ENCODE measurements at regions not wholly inside any gene's neighbourhood (a gene's known extent, or its start where the extent isn't known, plus 50 kb on each side); places are given as distances from the start of the nearest gene placed in this dataset.

DNA sequence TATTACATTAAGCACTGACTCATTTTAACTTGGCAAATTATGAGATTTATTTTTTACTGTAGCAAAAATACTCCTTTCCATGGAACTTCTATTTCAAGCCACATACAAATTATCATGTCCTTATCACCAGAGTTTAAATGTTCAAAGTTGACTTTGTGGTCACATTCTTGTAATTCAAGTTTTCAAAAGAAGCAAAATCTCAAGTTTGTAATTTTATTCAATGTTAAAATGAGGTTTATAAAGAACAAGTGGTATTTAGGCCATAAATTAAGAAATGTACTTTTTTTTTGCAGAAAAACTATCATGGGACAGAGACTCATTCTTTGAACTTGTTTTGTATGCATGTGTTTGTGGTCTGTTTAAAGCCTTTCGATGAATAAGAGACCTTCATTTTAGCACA, 811.5 kb downstream of the TENT5A start:
- Histone ChIP-seq H3K9me3 (ENCODE audit: low read length) (no peaks in the 10 kb centered on the region), H3K79me2 (ENCODE audit: insufficient read depth, low read length) (no peaks in the 10 kb centered on the region), H3K27ac (ENCODE audit: low read depth, low read length, poor library complexity, severe bottlenecking) (no peak overlapping the region), H3K36me3 (ENCODE audit: insufficient read depth, low read length) (no peaks in the 10 kb centered on the region), H3F3A (ENCODE audit: insufficient read depth, low read length) (no peaks in the 10 kb centered on the region), H3K4me3 (ENCODE audit: low read depth, low read length, poor library complexity, severe bottlenecking) (no peak overlapping the region), H3K9ac (ENCODE audit: low read length) (no peak overlapping the region), H2AFZ (ENCODE audit: low read length) (no peak overlapping the region), H4K20me1 (ENCODE audit: insufficient read depth, low read length) (no peaks in the 10 kb centered on the region), H3K27me3 (ENCODE audit: insufficient read depth, low read length) (no peaks in the 10 kb centered on the region), H3K4me2 (ENCODE audit: low read length) (no peak overlapping the region), H3K4me1 (ENCODE audit: insufficient read depth, low read length, severe bottlenecking) (no peaks in the 10 kb centered on the region), H3K9me2 (ENCODE audit: low read depth, low read length) (no peaks in the 10 kb centered on the region)
- TF ChIP-seq EZH2 (IDR thresholded peaks at IDR 0.05; ENCODE audit: borderline replicate concordance, low read length): no peak
- TF ChIP-seq, protein P1, sequence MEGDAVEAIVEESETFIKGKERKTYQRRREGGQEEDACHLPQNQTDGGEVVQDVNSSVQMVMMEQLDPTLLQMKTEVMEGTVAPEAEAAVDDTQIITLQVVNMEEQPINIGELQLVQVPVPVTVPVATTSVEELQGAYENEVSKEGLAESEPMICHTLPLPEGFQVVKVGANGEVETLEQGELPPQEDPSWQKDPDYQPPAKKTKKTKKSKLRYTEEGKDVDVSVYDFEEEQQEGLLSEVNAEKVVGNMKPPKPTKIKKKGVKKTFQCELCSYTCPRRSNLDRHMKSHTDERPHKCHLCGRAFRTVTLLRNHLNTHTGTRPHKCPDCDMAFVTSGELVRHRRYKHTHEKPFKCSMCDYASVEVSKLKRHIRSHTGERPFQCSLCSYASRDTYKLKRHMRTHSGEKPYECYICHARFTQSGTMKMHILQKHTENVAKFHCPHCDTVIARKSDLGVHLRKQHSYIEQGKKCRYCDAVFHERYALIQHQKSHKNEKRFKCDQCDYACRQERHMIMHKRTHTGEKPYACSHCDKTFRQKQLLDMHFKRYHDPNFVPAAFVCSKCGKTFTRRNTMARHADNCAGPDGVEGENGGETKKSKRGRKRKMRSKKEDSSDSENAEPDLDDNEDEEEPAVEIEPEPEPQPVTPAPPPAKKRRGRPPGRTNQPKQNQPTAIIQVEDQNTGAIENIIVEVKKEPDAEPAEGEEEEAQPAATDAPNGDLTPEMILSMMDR (IDR thresholded peaks at IDR 0.05; ENCODE audit: low read length): no peak

GRCh38 chr6:80940571-80940970, 811.9 kb downstream of the TENT5A start:
- no peaks in the 10 kb centered on the region for H3K27me3 ChIP-seq (ENCODE audit: insufficient read depth, low read length)
- H2AFZ ChIP-seq (ENCODE audit: low read length): no peak overlapping the region
- H3K9me3 ChIP-seq (ENCODE audit: low read length): no peaks in the 10 kb centered on the region

GRCh38 chr6:80939898-80940297, 812.6 kb downstream of the TENT5A start:
- no peaks in the 10 kb centered on the region for H3K9me2 ChIP-seq (ENCODE audit: low read depth, low read length)
- no peak overlapping the region for H3K27ac ChIP-seq (ENCODE audit: low read depth, low read length, poor library complexity, severe bottlenecking)
- H3K36me3 ChIP-seq (ENCODE audit: insufficient read depth, low read length): no peaks in the 10 kb centered on the region
- TF ChIP-seq, protein P1 (IDR thresholded peaks at IDR 0.05; ENCODE audit: low read length): no peak
- TF ChIP-seq EZH2 (IDR thresholded peaks at IDR 0.05; ENCODE audit: borderline replicate concordance, low read length): no peak
- no peak overlapping the region for H3K9ac ChIP-seq (ENCODE audit: low read length)
- no peaks in the 10 kb centered on the region for H3K79me2 ChIP-seq (ENCODE audit: insufficient read depth, low read length)
- H3F3A ChIP-seq (ENCODE audit: insufficient read depth, low read length): no peaks in the 10 kb centered on the region
- no peaks in the 10 kb centered on the region for H3K27me3 ChIP-seq (ENCODE audit: insufficient read depth, low read length)
- no peaks in the 10 kb centered on the region for H3K9me3 ChIP-seq (ENCODE audit: low read length)
- no peak overlapping the region for H3K4me3 ChIP-seq (ENCODE audit: low read depth, low read length, poor library complexity, severe bottlenecking)
- no peak overlapping the region for H2AFZ ChIP-seq (ENCODE audit: low read length)
- H3K4me1 ChIP-seq (ENCODE audit: insufficient read depth, low read length, severe bottlenecking): no peaks in the 10 kb centered on the region
- H4K20me1 ChIP-seq (ENCODE audit: insufficient read depth, low read length): no peaks in the 10 kb centered on the region
- no peak overlapping the region for H3K4me2 ChIP-seq (ENCODE audit: low read length)

More at GRCh38 chr6:80940571-80940970, 811.9 kb downstream of the TENT5A start:
- TF ChIP-seq EZH2 (IDR thresholded peaks at IDR 0.05; ENCODE audit: borderline replicate concordance, low read length): no peak
- TF ChIP-seq, protein P1 (IDR thresholded peaks at IDR 0.05; ENCODE audit: low read length): no peak
- no peak overlapping the region for H3K9ac ChIP-seq (ENCODE audit: low read length)
- H3K27ac ChIP-seq (ENCODE audit: low read depth, low read length, poor library complexity, severe bottlenecking): no peak overlapping the region
- H3K4me2 ChIP-seq (ENCODE audit: low read length): no peak overlapping the region
- H3K79me2 ChIP-seq (ENCODE audit: insufficient read depth, low read length): no peaks in the 10 kb centered on the region
- H3K4me3 ChIP-seq (ENCODE audit: low read depth, low read length, poor library complexity, severe bottlenecking): no peak overlapping the region
- H3F3A ChIP-seq (ENCODE audit: insufficient read depth, low read length): no peaks in the 10 kb centered on the region
- H3K36me3 ChIP-seq (ENCODE audit: insufficient read depth, low read length): no peaks in the 10 kb centered on the region
- no peaks in the 10 kb centered on the region for H4K20me1 ChIP-seq (ENCODE audit: insufficient read depth, low read length)
- H3K4me1 ChIP-seq (ENCODE audit: insufficient read depth, low read length, severe bottlenecking): no peaks in the 10 kb centered on the region
- no peaks in the 10 kb centered on the region for H3K9me2 ChIP-seq (ENCODE audit: low read depth, low read length)

All from OCI-LY1 (cell line).